OCI-LY3 (cell line): ENCODE measurements at regions not wholly inside any gene's neighbourhood (a gene's known extent, or its start where the extent isn't known, plus 50 kb on each side); places are given as distances from the start of the nearest gene placed in this dataset.

Experiments
- H2AFZ ChIP-seq: fragments of 200-600, 300-600 bp; shearing (Covaris generic); 2 replicates; pipeline ENCODE4 v1.6.0; 2014; ENCODE audit warnings: antibody characterized with exemption, low read depth, low read length
- H3K27ac ChIP-seq: fragments of 200-600, 300-600 bp; sonication (generic); 2 replicates; pipeline ENCODE4 v1.5.1; 2014; ENCODE audit warnings: mild to moderate bottlenecking, low read length, moderate library complexity, mixed read lengths
- H3K27me3 ChIP-seq: fragments of 200-600, 300-600 bp; sonication (generic); 2 replicates; pipeline ENCODE4 v1.6.1; 2014; ENCODE audit warnings: low read depth, low read length, mixed read lengths
- H3K36me3 ChIP-seq: fragments of 200-600, 300-600 bp; sonication (generic); replicated peaks from 2 replicates; pipeline ENCODE3; 2014; ENCODE audit warnings: low read depth, low read length, mixed read lengths
- H3K4me1 ChIP-seq: fragments of 300-600, 200-600 bp; sonication (generic); 2 replicates; pipeline ENCODE4 v1.6.1; 2014; ENCODE audit warnings: low read length, mixed read lengths
- H3K4me2 ChIP-seq: fragments of 200-600, 300-600 bp; sonication (generic); 2 replicates; pipeline ENCODE4 v1.6.1; 2014; ENCODE audit warnings: low read length, mixed read lengths
- H3K4me3 ChIP-seq: fragments of 300-600, 200-600 bp; sonication (generic); 2 replicates; pipeline ENCODE4 v1.5.1; 2014; ENCODE audit warnings: antibody characterized with exemption, mild to moderate bottlenecking, low read length, moderate library complexity
- H3K79me2 ChIP-seq: fragments of 300-600, 200-600 bp; shearing (Covaris generic); 2 replicates; pipeline ENCODE4 v1.6.1; 2014; ENCODE audit warnings: mild to moderate bottlenecking, low read length, mixed read lengths
- H3K9ac ChIP-seq: fragments of 300-600, 200-600 bp; shearing (Covaris generic); 2 replicates; pipeline ENCODE4 v1.6.0; 2014; ENCODE audit warnings: mild to moderate bottlenecking, low read length, moderate library complexity
- H3K9me3 ChIP-seq: fragments of 200-600, 300-600 bp; shearing (Covaris generic); 2 replicates; pipeline ENCODE4 v1.6.1; 2014; ENCODE audit warnings: low read length, mixed read lengths; ENCODE audit not compliant: insufficient read depth
- H4K20me1 ChIP-seq: fragments of 200-600, 300-600 bp; sonication (generic); 2 replicates; pipeline ENCODE4 v1.6.1; 2016; ENCODE audit warnings: low read length, mixed read lengths; ENCODE audit not compliant: insufficient read depth
- CTCF ChIP-seq: fragments of 200-600, 300-600 bp; sonication (generic); IDR thresholded peaks from 2 replicates; pipeline ENCODE4 v1.5.1; 2014; ENCODE audit warnings: antibody characterized with exemption, low read length, low read depth
- EZH2phosphoT487 ChIP-seq: fragments of 200-600 bp; shearing (Covaris generic); IDR thresholded peaks from 2 replicates; pipeline ENCODE4 v1.6.1; 2018; ENCODE audit warnings: antibody characterized with exemption, mixed run types, low read depth

GRCh38 chr5:168209244-168209995 is 82.0 kb upstream of the WWC1 start:
- Histone ChIP-seq H3K36me3 (no peaks in the 10 kb centered on the region), H4K20me1 (no peaks in the 10 kb centered on the region), H3K27me3 (peaks cover 64% of the 10 kb centered on the region), H3K27ac (no peak overlapping the region), H3K9ac (no peak overlapping the region), H3K4me3 (no peak overlapping the region), H3K4me1 (no peaks in the 10 kb centered on the region), H3K79me2 (no peaks in the 10 kb centered on the region), H2AFZ (no peak overlapping the region), H3K9me3 (no peaks in the 10 kb centered on the region), H3K4me2 (no peak overlapping the region)
- TF ChIP-seq EZH2phosphoT487, result no peak
- TF ChIP-seq CTCF, result no peak

GRCh38 chr5:168209997-168210396 is 81.4 kb upstream of the WWC1 start:
- H2AFZ ChIP-seq, result no peak overlapping the region
- H4K20me1 ChIP-seq, result no peaks in the 10 kb centered on the region
- H3K36me3 ChIP-seq, result no peaks in the 10 kb centered on the region
- no peaks in the 10 kb centered on the region for H3K9me3 ChIP-seq
- H3K27me3 ChIP-seq, result peaks cover 64% of the 10 kb centered on the region
- H3K4me2 ChIP-seq, result no peak overlapping the region
- H3K4me3 ChIP-seq, result no peak overlapping the region
- TF ChIP-seq EZH2phosphoT487 (no peak), CTCF (no peak)
- H3K4me1 ChIP-seq, result no peaks in the 10 kb centered on the region
- H3K79me2 ChIP-seq, result no peaks in the 10 kb centered on the region
- H3K27ac ChIP-seq, result no peak overlapping the region
- no peak overlapping the region for H3K9ac ChIP-seq

- no peaks in the 10 kb centered on the region for H3K4me1 ChIP-seq
- H3K36me3 ChIP-seq, result no peaks in the 10 kb centered on the region
- H3K79me2 ChIP-seq, result no peaks in the 10 kb centered on the region
- peaks cover 67% of the 10 kb centered on the region for H3K27me3 ChIP-seq
- H2AFZ ChIP-seq, result no peak overlapping the region
- no peak overlapping the region for H3K4me2 ChIP-seq
- TF ChIP-seq CTCF (no peak), EZH2phosphoT487 (no peak)
- no peaks in the 10 kb centered on the region for H4K20me1 ChIP-seq
- H3K27ac ChIP-seq, result no peak overlapping the region
- H3K9me3 ChIP-seq, result no peaks in the 10 kb centered on the region
- no peak overlapping the region for H3K9ac ChIP-seq
- H3K4me3 ChIP-seq, result no peak overlapping the region
These were observed 80.2 kb upstream of the WWC1 start for GRCh38 chr5:168211245-168211644.

GRCh38 chr5:168211936-168212335 is 79.5 kb upstream of the WWC1 start:
- H3K4me3 ChIP-seq, result no peak overlapping the region
- TF ChIP-seq EZH2phosphoT487 (no peak), CTCF (no peak)
- no peaks in the 10 kb centered on the region for H4K20me1 ChIP-seq
- no peaks in the 10 kb centered on the region for H3K79me2 ChIP-seq
- no peak overlapping the region for H3K27ac ChIP-seq
- no peak overlapping the region for H3K9ac ChIP-seq
- peaks cover 69% of the 10 kb centered on the region for H3K27me3 ChIP-seq
- H2AFZ ChIP-seq, result no peak overlapping the region
- no peaks in the 10 kb centered on the region for H3K36me3 ChIP-seq
- no peaks in the 10 kb centered on the region for H3K9me3 ChIP-seq
- no peaks in the 10 kb centered on the region for H3K4me1 ChIP-seq
- H3K4me2 ChIP-seq, result no peak overlapping the region
